ENCODE measurements at regions not wholly inside any gene's neighbourhood (a gene's known extent, or its start where the extent isn't known, plus 50 kb on each side); places are given as distances from the start of the nearest gene placed in this dataset.

DNA sequence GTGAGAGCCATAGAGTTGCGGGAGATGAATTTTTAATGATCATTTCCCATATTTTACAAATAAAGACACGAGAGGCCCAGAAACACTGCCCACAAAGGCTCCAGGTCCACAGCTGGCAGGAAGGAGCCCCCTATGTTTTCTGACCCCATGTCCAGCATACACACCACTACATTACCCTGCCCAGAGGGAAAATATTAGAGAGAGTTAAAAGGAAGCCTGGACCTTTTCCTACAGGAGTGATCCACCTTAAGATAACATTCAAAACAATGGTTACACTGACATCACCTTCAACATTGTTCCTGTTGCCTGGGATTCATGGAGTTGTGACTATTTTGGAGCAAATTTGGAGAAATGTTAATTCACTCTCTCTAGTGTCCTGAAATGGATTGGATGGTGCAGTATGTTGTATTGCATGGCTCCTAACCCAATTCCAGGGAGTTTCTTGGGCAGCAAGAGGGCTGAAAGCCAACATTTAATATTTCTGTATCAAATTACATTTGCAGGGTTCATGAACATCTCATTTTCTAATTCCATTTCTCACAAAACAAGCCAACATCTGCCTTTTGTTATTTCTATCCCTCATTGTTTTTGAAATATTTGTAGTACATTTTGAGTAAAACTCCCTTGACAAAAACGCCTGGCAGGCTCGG lies 172.5 kb downstream of the DLEU7 start:
- TF ChIP-seq, protein P1, sequence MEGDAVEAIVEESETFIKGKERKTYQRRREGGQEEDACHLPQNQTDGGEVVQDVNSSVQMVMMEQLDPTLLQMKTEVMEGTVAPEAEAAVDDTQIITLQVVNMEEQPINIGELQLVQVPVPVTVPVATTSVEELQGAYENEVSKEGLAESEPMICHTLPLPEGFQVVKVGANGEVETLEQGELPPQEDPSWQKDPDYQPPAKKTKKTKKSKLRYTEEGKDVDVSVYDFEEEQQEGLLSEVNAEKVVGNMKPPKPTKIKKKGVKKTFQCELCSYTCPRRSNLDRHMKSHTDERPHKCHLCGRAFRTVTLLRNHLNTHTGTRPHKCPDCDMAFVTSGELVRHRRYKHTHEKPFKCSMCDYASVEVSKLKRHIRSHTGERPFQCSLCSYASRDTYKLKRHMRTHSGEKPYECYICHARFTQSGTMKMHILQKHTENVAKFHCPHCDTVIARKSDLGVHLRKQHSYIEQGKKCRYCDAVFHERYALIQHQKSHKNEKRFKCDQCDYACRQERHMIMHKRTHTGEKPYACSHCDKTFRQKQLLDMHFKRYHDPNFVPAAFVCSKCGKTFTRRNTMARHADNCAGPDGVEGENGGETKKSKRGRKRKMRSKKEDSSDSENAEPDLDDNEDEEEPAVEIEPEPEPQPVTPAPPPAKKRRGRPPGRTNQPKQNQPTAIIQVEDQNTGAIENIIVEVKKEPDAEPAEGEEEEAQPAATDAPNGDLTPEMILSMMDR (IDR thresholded peaks at IDR 0.05) = no peak
- no peak for TF ChIP-seq POLR2A (IDR thresholded peaks at IDR 0.05)
- no peak for TF ChIP-seq POLR2AphosphoS5 (IDR thresholded peaks at IDR 0.05)

Measured in transverse colon (tissue), 4 donors.